A673 (cell line): ENCODE measurements at regions not wholly inside any gene's neighbourhood (a gene's known extent, or its start where the extent isn't known, plus 50 kb on each side); places are given as distances from the start of the nearest gene placed in this dataset.

ENCODE experiments used
- BruUV-seq: library from RNA; stranded (reverse); fragments of 400-500 nt; replicated peaks from 2 replicates; lab custom pipeline; 2021; lab: Mats Ljungman, UMichigan
- CTCF ChIA-PET: fragments of 300-600 bp; sonication (Branson Sonifier 250); formaldehyde crosslinking; loops from one replicate; lab custom pipeline; 2022; ENCODE audit warnings: antibody characterized with exemption; lab: Charles Lee
- POLR2A ChIA-PET: fragments of 300-600 bp; sonication (Branson Sonifier 250); formaldehyde crosslinking; loops from one replicate; lab custom pipeline; 2022; ENCODE audit warnings: antibody characterized with exemption; ENCODE audit not compliant: low non-redundant PET; lab: Charles Lee
- DNase-seq: peaks from one replicate; pipeline ENCODE4 v3.0.0-alpha.2; 2015; ENCODE audit warnings: low spot score
- H3K27ac ChIP-seq: fragments of 200-600 bp; sonication (generic); 2 replicates; pipeline ENCODE4 v1.5.1; 2016; ENCODE audit warnings: mixed run types, low read depth, mild to moderate bottlenecking, mixed read lengths, antibody characterized with exemption, low read length; ENCODE audit not compliant: poor library complexity, severe bottlenecking
- H3K27me3 ChIP-seq: fragments of 200-600 bp; sonication (generic); replicated peaks from 2 replicates; pipeline ENCODE4 v1.6.1; 2017; ENCODE audit warnings: mixed run types, low read depth, mild to moderate bottlenecking, mixed read lengths, antibody characterized with exemption, low read length; ENCODE audit not compliant: insufficient read depth, poor library complexity
- H3K36me3 ChIP-seq: fragments of 200-600 bp; sonication (generic); 2 replicates; pipeline ENCODE4 v1.6.1; 2016; ENCODE audit warnings: mixed run types, mild to moderate bottlenecking, mixed read lengths, antibody characterized with exemption, low read length; ENCODE audit not compliant: insufficient read depth, poor library complexity, severe bottlenecking
- H3K4me1 ChIP-seq: fragments of 200-600 bp; sonication (generic); 2 replicates; pipeline ENCODE4 v1.6.1; 2017; ENCODE audit warnings: mixed run types, mild to moderate bottlenecking, mixed read lengths, antibody characterized with exemption, low read length; ENCODE audit not compliant: insufficient read depth, poor library complexity, severe bottlenecking
- H3K4me3 ChIP-seq: fragments of 200-600 bp; sonication (generic); 2 replicates; pipeline ENCODE4 v1.5.1; 2016; ENCODE audit warnings: low read depth, mixed run types, mild to moderate bottlenecking, mixed read lengths, low read length; ENCODE audit not compliant: poor library complexity, severe bottlenecking
- H3K9me3 ChIP-seq: fragments of 200-600 bp; sonication (generic); 2 replicates; pipeline ENCODE4 v1.6.1; 2016; ENCODE audit warnings: mixed run types, low read depth, mild to moderate bottlenecking, mixed read lengths, antibody characterized with exemption, low read length; ENCODE audit not compliant: poor library complexity, severe bottlenecking
- EZH2 ChIP-seq: fragments of 200-600 bp; sonication (generic); IDR thresholded peaks from 2 replicates; pipeline ENCODE4 v1.6.1; 2017; ENCODE audit warnings: borderline replicate concordance, low read depth, mild to moderate bottlenecking, mixed read lengths, antibody characterized with exemption, low read length; ENCODE audit not compliant: poor library complexity, severe bottlenecking
- intact Hi-C: fragments of 100-400 bp; cut with micrococcal nuclease; formaldehyde crosslinking; loops from one replicate; pipeline ENCODE4 v1.10.0; 2022; ENCODE audit not compliant: unreplicated experiment
- TF ChIP-seq, protein P1 (sequence below): fragments of 300-800, 200-600 bp; sonication (generic); conservative IDR thresholded peaks from 2 replicates; pipeline ENCODE4 v1.5.1; 2017; ENCODE audit warnings: low read depth, mild to moderate bottlenecking, antibody characterized with exemption, low read length, moderate library complexity, mixed read lengths

DNA sequence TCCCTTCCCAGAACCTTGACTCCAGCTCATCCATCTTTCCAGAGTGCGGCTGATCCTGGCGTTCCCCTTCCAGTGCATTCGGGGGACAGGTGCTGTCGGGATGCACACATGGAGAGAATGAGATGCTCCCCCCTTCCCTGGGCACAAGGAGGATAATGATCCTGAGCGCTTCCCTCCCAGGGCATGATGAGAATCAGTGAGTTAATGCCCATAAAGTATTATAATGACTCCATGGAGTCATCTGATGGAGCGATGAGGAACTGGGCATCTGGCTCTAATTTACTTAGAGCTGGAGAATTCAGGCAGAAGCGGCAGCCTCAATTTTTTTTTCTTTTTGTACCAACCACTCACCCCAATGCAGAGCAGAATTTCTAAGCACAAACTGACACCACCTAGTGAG, 79.6 kb upstream of the SKOR2 start:
- no peaks in the 10 kb centered on the region for H3K4me1 ChIP-seq
- no peaks in the 10 kb centered on the region for H3K36me3 ChIP-seq
- H3K9me3 ChIP-seq: no peaks in the 10 kb centered on the region
- no peak overlapping the region for H3K27ac ChIP-seq
- ChIA-PET CTCF (no interaction called here), POLR2A (no interaction called here)
- peaks cover 87% of the 10 kb centered on the region for H3K27me3 ChIP-seq
- no peak overlapping the region for H3K4me3 ChIP-seq
- TF ChIP-seq, protein P1, sequence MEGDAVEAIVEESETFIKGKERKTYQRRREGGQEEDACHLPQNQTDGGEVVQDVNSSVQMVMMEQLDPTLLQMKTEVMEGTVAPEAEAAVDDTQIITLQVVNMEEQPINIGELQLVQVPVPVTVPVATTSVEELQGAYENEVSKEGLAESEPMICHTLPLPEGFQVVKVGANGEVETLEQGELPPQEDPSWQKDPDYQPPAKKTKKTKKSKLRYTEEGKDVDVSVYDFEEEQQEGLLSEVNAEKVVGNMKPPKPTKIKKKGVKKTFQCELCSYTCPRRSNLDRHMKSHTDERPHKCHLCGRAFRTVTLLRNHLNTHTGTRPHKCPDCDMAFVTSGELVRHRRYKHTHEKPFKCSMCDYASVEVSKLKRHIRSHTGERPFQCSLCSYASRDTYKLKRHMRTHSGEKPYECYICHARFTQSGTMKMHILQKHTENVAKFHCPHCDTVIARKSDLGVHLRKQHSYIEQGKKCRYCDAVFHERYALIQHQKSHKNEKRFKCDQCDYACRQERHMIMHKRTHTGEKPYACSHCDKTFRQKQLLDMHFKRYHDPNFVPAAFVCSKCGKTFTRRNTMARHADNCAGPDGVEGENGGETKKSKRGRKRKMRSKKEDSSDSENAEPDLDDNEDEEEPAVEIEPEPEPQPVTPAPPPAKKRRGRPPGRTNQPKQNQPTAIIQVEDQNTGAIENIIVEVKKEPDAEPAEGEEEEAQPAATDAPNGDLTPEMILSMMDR: no peak
- TF ChIP-seq EZH2: no peak
- intact Hi-C loops: no loop called here
- BruUV-seq: no TSS peak
- DNase-seq: peak; percentile 8

DNA sequence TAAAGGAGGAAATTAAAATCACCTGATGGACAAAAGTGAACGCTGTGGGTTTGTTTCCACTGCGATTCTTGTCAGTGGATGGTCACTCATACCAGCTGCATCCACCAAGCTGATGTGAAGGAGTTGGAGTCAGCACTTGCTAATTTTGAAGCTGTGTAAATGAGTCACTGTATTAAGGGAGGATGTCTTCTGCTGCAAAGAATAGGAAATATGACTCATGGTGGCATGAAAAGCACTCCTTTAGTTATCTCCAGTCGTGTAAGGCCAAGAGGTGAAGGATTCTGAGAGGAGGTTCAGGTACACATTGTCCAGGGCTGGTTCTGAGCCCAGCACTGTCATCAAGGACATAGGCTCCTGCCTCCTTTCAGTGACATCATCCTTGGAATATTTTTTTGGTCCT, 71.7 kb upstream of the SKOR2 start:
- ChIA-PET POLR2A (no interaction called here), CTCF (no interaction called here)
- Histone ChIP-seq H3K27me3 (peaks cover 54% of the 10 kb centered on the region), H3K4me3 (no peak overlapping the region), H3K36me3 (no peaks in the 10 kb centered on the region), H3K9me3 (no peaks in the 10 kb centered on the region), H3K27ac (no peak overlapping the region), H3K4me1 (no peaks in the 10 kb centered on the region)
- BruUV-seq: no TSS peak
- TF ChIP-seq, protein P1: no peak
- TF ChIP-seq EZH2: no peak
- peak; percentile 9 for DNase-seq
- intact Hi-C loops: no loop called here

DNA sequence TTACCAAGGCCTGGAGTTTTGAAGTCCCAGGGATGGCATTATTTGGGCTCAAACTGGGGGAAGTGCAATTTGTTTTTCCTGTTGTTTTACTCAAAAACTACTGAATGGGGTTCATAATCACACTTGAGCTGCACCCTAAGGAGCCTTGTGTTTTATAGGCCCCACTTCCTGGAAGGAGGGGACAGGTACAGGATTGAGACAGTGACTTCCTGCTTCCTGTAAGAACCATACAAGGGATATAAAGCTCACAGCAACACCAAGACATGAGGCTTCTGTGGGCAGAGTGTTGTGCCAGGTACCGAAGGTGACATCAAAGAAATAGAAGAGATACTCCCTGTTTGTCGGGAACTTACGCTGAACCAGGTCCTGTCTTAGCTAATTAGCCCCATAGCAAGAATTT, 70.4 kb upstream of the SKOR2 start:
- no peak for DNase-seq
- TF ChIP-seq EZH2: no peak
- TF ChIP-seq, protein P1: no peak
- POLR2A ChIA-PET: no interaction called here
- Histone ChIP-seq H3K27me3 (peaks cover 45% of the 10 kb centered on the region), H3K9me3 (no peaks in the 10 kb centered on the region), H3K27ac (no peak overlapping the region), H3K4me1 (no peaks in the 10 kb centered on the region), H3K4me3 (no peak overlapping the region), H3K36me3 (no peaks in the 10 kb centered on the region)
- intact Hi-C loops: no loop called here
- no TSS peak for BruUV-seq
- CTCF ChIA-PET: no interaction called here
